NB4 (cell line): ENCODE measurements at regions not wholly inside any gene's neighbourhood (a gene's known extent, or its start where the extent isn't known, plus 50 kb on each side); places are given as distances from the start of the nearest gene placed in this dataset.
A peak's percentile ranks its signal among the peaks of the same experiment; 100 is the strongest.

Source experiments
- DNase-seq: peaks from one replicate; pipeline ENCODE4 v3.0.0; 2010; ENCODE audit warnings: low read depth
- H3K4me3 ChIP-seq: one replicate; pipeline ENCODE4 v1.5.1; 2011; ENCODE audit warnings: mild to moderate bottlenecking, low read depth, low read length, moderate library complexity
- MYC ChIP-seq: IDR thresholded peaks from 2 replicates; pipeline ENCODE4 v1.6.1; 2011; ENCODE audit warnings: low read depth, low read length
- POLR2A ChIP-seq: IDR thresholded peaks from 2 replicates; pipeline ENCODE4 v1.6.1; 2011; ENCODE audit warnings: mild to moderate bottlenecking; ENCODE audit not compliant: insufficient read length; ENCODE audit errors: extremely low read depth
- TF ChIP-seq, protein P1 (sequence below): IDR thresholded peaks from 2 replicates; pipeline ENCODE4 v1.6.1; 2011; ENCODE audit warnings: low read depth, low read length
- TF ChIP-seq, protein P2 (sequence below): IDR thresholded peaks from one replicate; pipeline ENCODE4 v1.5.1; 2012; ENCODE audit warnings: low read depth, low read length

DNA sequence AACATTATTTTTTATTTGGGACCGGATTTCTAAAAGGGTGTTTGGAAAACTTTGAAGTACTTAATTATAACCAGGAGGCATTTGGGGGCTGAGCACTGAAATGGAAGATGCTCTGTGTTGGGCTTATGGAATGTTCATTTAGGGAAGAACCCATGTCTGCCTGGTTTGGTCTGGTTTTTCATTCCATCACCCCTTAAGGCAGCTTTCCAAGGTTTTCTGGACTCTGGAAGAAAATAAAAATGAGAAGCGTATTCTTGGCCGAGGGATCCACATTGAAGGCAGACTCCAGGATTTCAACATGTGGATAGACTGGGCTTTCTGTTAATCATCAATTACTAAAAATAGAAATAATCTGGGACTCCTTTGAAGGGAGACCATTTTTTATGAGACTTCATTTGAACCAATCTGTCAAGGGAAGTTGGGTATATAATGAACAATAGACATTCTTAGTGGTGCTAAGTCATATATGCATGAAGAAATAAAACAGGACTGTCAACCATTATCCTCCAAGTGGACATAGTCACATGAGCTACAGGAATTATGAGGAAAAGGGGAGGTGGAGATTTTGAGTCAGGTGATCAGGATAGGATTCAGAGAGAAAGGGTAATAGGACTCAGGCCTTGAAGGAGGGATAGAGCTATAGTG, 270.5 kb upstream of the ADAMTS9 start:
- TF ChIP-seq POLR2A (no peak), MYC (no peak)
- TF ChIP-seq, protein P1, sequence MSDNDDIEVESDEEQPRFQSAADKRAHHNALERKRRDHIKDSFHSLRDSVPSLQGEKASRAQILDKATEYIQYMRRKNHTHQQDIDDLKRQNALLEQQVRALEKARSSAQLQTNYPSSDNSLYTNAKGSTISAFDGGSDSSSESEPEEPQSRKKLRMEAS = no peak
- TF ChIP-seq, protein P2, sequence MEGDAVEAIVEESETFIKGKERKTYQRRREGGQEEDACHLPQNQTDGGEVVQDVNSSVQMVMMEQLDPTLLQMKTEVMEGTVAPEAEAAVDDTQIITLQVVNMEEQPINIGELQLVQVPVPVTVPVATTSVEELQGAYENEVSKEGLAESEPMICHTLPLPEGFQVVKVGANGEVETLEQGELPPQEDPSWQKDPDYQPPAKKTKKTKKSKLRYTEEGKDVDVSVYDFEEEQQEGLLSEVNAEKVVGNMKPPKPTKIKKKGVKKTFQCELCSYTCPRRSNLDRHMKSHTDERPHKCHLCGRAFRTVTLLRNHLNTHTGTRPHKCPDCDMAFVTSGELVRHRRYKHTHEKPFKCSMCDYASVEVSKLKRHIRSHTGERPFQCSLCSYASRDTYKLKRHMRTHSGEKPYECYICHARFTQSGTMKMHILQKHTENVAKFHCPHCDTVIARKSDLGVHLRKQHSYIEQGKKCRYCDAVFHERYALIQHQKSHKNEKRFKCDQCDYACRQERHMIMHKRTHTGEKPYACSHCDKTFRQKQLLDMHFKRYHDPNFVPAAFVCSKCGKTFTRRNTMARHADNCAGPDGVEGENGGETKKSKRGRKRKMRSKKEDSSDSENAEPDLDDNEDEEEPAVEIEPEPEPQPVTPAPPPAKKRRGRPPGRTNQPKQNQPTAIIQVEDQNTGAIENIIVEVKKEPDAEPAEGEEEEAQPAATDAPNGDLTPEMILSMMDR = no peak

DNA sequence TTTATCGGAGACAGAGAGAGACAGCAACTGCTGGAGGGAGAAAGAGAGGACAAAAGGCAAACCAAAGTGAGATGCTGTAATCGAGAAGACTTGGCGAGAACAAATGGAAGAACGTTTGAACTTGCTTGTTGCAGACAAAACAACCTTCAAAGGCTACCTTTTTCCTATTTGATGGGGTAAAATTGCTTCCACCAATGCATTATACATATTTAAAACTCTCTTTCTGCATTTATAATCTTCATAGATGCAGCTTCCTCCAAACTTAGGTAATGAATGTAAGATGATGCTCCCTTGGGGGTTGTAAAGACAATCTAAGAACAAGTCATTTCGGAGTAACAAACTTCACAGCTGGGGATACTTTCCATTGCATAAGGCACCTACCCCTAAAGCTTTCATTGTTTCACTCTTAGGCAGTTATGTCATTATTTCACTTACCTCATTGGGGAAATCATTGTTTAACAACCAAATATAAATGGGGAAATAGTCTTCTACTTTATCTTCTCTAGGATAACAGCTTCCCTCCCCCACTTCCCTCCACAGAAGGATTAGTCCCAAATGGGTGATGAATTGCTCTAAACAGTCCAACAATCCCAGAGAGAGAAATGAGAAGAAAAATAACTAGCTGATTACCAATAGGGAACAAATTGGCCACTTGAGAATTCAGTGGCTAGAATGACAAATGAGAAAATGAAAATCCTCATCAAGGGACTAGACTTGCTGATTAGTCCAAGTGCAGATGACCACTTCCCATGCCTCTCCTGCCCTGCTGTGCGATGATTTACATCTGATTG, 269.8 kb upstream of the ADAMTS9 start:
- TF ChIP-seq, protein P1 = no peak
- TF ChIP-seq, protein P2 = no peak
- TF ChIP-seq POLR2A (no peak), MYC (no peak)
- DNase-seq = peak; percentile 66
- H3K4me3 ChIP-seq = no peak overlapping the region

More for the DNA sequence above, 270.5 kb upstream of the ADAMTS9 start:
- no peak for DNase-seq
- no peak overlapping the region for H3K4me3 ChIP-seq

DNA sequence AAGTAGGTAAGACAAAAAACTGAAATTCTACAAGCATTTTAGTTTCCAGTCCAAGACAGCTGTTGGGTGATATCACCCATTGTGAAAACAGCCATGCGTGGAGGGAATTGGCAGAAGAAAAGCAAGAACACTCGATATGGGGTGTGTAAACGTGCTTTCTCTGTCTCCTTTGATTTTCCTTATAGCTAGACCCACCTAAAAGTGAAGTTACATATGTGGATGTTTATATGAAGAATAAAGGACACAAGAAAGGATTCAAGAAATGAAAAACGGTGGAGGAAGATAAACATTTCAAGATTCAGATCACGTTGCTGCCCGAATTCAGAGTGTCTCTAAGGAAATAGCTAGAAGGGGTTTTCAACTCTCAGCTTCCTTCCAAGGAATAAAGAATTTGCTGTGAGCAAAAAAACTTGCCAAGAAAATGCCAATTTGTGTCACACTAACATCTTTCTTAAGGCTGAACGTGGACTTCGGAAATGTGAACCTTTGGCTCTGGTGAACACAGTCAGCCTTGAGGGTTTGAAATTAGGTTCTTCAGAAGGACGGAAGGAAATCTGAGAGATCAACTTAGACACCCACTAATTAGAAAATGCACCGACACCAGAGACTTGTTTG, 269.0 kb upstream of the ADAMTS9 start:
- no peak for TF ChIP-seq POLR2A
- no peak for TF ChIP-seq MYC
- TF ChIP-seq, protein P2 = no peak
- TF ChIP-seq, protein P1 = no peak
- DNase-seq = no peak
- no peak overlapping the region for H3K4me3 ChIP-seq

DNA sequence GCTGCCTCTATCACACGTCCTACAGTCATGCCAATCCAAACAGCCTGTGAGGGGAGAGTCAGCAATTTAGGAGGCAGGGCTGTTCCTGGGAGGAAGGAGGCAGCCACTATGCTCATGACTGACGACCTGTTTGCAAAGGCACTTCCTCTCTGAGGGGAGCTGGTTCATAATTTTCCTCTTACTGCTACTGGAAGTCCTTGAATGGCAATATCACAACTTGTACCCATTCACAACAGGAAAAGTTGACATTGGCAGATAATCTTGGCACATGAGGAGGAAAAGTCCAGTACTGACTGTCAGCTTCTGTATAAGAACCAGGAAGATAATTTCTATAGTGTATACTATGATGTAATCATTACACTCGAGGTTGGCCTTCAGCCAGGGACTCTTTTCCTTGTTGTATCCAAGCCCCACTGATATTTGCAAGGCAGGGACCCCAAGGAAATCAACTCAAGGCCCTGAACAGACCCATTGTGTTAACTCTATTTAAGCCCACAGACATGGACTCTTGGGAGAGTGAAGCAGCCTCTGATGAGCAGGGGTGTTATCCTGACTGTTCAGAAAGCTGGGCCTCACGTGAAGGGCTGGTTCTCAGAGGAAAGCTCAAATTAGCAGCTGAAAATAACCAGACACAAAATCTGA, 267.3 kb upstream of the ADAMTS9 start:
- TF ChIP-seq, protein P2 = no peak
- TF ChIP-seq MYC (no peak), POLR2A (no peak)
- TF ChIP-seq, protein P1 = no peak
- DNase-seq = no peak
- H3K4me3 ChIP-seq = no peak overlapping the region

DNA sequence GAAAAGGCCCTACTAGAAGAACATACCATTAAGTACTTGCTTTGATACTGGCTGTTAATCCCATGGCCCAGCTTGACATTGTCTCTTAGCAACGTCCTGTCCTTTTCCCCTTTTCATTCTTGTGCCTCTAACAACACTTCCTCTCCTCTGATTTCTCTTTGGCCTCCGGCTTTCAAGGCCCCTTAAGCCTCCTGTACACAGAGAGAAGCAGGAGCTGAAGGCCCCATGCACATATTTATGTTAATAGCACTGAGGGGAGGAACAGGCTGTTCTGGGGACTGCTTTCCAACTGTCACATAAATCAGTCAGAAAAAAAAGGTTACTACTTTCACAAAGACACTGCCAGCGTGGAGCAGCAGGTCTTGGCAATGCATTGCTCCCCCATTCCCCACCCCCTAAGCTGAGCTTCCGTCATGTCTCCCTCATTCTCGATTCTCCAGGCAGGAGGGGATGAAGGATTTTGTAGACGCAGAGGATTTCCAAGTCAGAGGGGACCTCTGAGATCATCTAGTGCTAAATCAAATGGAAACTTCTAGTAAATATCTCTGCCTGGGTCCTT, 257.4 kb upstream of the ADAMTS9 start:
- no peak overlapping the region for H3K4me3 ChIP-seq
- no peak for DNase-seq
- TF ChIP-seq MYC = no peak
- TF ChIP-seq POLR2A = no peak
- TF ChIP-seq, protein P2 = no peak
- TF ChIP-seq, protein P1 = no peak
